GM12865 (cell line): ENCODE measurements at regions not wholly inside any gene's neighbourhood (a gene's known extent, or its start where the extent isn't known, plus 50 kb on each side); places are given as distances from the start of the nearest gene placed in this dataset.

Experiments
- DNase-seq: peaks from one replicate; pipeline ENCODE4 v3.0.0; 2010; ENCODE audit warnings: low read depth
- H3K4me3 ChIP-seq: 2 replicates; pipeline ENCODE4 v1.5.1; 2011; ENCODE audit warnings: mild to moderate bottlenecking, low read depth, low read length, control low read depth
- TF ChIP-seq, protein P1 (sequence below): IDR thresholded peaks from 2 replicates; pipeline ENCODE4 v1.5.1; 2011; ENCODE audit warnings: low read length, control low read depth, low read depth, inconsistent platforms; ENCODE audit not compliant: insufficient read depth; ENCODE audit errors: missing control alignments

DNA sequence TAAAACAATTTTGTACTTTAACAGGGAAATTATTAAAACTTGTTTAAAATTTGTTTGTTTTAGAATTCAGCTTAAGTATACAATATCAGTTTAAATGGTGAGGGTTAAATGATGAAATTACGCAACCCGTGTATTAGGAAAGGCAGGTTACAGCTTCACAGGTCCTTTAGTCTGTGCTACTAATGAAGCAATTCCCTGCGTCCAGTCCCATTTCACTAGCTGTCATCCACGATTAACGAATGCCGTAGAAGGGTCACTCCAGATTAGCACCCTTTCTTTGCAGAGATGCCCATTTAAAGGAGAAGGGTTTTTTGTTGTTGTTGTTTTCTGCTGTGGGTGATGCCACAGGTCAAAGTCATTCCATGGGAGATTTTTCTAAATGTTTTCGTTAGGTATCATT is 457.6 kb upstream of the SLC10A2 start:
- TF ChIP-seq, protein P1, sequence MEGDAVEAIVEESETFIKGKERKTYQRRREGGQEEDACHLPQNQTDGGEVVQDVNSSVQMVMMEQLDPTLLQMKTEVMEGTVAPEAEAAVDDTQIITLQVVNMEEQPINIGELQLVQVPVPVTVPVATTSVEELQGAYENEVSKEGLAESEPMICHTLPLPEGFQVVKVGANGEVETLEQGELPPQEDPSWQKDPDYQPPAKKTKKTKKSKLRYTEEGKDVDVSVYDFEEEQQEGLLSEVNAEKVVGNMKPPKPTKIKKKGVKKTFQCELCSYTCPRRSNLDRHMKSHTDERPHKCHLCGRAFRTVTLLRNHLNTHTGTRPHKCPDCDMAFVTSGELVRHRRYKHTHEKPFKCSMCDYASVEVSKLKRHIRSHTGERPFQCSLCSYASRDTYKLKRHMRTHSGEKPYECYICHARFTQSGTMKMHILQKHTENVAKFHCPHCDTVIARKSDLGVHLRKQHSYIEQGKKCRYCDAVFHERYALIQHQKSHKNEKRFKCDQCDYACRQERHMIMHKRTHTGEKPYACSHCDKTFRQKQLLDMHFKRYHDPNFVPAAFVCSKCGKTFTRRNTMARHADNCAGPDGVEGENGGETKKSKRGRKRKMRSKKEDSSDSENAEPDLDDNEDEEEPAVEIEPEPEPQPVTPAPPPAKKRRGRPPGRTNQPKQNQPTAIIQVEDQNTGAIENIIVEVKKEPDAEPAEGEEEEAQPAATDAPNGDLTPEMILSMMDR, result no peak
- DNase-seq, result no peak
- no peak overlapping the region for H3K4me3 ChIP-seq

DNA sequence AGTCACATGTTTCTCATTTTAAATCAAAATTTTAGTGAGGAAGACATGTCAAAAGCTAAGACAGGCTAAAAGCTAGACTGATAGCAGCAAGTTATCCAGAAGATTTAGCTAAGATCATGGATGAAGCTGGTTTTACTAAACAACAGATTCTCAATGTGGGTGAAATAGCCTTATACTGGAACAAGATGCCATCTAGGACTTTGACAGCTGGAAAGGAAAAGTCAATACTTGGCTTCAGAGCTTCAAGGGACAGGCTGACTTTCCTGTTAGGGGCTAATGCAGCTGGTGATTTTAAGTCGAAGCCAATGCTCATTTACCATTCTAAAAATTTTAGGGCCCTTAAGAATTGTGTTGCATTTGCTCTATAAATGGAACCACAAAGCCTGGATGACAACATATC is 455.3 kb upstream of the SLC10A2 start:
- no peak overlapping the region for H3K4me3 ChIP-seq
- TF ChIP-seq, protein P1, result no peak
- no peak for DNase-seq

DNA sequence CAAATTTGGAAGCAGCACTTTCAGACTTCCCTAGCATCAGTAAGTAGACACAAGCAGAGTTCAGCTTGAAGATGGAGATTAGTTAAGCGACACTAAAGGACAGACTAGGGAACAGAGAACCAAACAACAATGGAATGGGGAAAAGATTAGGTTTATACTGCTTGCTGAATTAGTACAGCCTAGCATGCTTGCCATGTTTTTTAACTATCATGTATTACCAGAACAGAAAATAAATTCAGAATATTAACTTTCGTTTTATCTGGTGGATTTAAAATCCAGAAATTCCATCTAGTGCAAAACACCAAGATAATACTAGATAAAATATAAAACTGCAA is 451.5 kb upstream of the SLC10A2 start:
- DNase-seq, result no peak
- TF ChIP-seq, protein P1, result no peak
- H3K4me3 ChIP-seq, result no peak overlapping the region

DNA sequence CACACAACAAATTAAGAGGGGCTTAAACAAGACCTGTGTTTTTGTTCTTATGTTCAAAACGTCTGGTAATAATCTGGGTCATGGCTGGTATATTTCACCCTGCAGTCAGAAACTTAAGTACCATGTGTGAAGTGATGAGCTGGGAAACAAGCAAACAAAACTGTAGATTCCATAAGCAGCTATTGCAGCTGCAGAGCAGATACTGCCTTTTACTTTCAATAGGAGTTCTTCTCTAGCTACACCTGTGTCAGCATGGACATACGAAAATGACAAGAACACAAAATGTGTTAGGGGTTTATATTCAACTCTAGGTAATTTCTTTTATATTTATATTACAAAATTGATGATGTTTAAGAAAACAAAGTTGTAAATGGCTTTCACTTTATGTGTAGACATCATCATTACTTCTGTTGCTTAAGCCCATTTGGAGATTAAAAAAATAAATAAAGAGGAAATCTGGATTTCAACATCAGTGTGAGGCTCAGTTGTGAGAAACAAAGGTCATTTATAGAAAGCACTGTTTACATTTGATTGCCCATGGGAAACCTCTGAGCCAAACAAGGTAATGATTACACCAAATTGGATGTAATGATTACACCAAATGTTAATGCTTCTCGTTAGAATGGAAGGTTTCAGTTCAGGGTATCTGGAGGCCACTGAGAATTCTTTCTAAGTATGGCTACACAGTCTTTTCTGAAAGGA is 451.0 kb upstream of the SLC10A2 start:
- no peak overlapping the region for H3K4me3 ChIP-seq
- no peak for DNase-seq
- TF ChIP-seq, protein P1, result no peak

DNA sequence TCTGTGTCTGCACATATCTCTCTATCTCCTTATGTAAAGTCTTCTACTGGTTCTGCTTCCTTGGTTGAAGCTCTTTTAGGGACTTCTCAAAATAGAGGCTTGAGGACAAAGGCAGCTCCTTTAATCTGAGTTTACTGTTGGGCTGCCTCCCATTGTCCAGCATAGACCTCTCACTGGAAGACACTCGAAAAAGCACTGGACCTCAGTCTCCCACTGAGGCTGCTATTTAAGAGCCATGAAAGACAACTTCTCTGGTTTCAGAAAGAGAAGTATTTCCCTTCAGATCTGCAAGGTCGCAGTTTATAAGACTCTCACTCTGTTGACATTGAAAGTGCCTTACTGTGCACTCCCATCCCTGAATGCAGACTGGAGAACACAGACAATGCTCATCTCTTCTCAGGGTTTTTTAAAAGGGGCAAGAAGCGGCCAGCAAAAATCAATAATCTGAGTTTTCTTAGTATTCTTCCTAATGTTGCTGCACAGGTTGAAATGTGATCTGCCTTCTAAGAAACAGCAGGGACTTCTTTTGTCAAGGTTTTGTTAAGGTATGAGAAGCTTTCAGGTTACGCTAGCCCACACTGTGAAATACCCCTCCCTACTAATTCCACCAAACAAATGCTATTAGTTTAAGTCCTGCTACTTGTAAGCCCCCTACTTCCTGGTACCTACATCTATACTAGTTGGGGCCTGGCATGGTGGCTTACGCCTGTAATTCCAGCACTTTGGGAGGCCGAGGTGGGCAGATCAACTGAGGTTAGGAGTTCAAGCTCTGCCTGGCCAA is 450.0 kb upstream of the SLC10A2 start:
- TF ChIP-seq, protein P1, result no peak
- no peak overlapping the region for H3K4me3 ChIP-seq
- DNase-seq, result no peak

DNA sequence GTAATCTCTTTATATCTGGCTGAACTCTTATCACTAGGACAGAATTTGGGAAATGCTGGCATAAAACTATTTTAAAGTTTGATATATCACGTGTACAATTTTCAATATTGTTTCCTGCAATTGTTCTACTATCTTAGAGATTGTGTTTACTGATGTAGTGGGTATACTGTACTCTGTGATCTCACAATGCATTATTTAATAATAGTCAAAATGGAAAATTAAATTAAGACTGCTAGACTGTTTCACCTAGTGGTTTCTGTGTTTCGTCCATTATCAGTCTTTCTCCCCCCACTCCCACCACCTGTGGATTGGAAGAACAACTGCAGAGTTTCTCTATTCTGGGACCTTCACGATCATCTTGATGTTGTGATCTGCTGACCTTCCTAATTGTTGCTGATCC is 449.2 kb upstream of the SLC10A2 start:
- TF ChIP-seq, protein P1, result no peak
- DNase-seq, result no peak
- H3K4me3 ChIP-seq, result no peak overlapping the region
